Neutrophil (primary cell): ENCODE measurements at regions not wholly inside any gene's neighbourhood (a gene's known extent, or its start where the extent isn't known, plus 50 kb on each side); places are given as distances from the start of the nearest gene placed in this dataset.

ENCODE experiments used
- H3K27ac ChIP-seq: fragments of 200-600 bp; sonication (generic); 2 replicates; pipeline ENCODE4 v1.5.1; 2016; ENCODE audit warnings: mild to moderate bottlenecking, moderate library complexity
- H3K27me3 ChIP-seq: fragments of 200-600 bp; sonication (generic); 2 replicates; pipeline ENCODE4 v1.6.0; 2016; ENCODE audit warnings: mild to moderate bottlenecking
- H3K36me3 ChIP-seq: fragments of 200-600 bp; sonication (generic); 2 replicates; pipeline ENCODE4 v1.5.1; 2017
- H3K4me1 ChIP-seq, 2 experiments: fragments of 200-600 bp in 1 of 2; sonication (generic) in 1 of 2; 1 replicate in 1 of 2; 2 replicates in 1 of 2; pipeline versions ENCODE4 v1.5.1 to v1.6.1; 2013 to 2016; ENCODE audit warnings: low read depth in 1 of 2, low read length in 1 of 2, mild to moderate bottlenecking in 1 of 2, moderate library complexity in 1 of 2; ENCODE audit not compliant: control insufficient read depth in 1 of 2, insufficient read depth in 1 of 2
- H3K4me3 ChIP-seq, 2 experiments: fragments of 200-600 bp in 1 of 2; sonication (generic) in 1 of 2; 1 replicate in 1 of 2; 2 replicates in 1 of 2; pipeline ENCODE4 v1.5.1; 2013 to 2016; ENCODE audit warnings: low read depth in 1 of 2, low read length in 1 of 2, mild to moderate bottlenecking in 1 of 2, moderate library complexity in 1 of 2
- H3K9me3 ChIP-seq: fragments of 200-600 bp; sonication (generic); 2 replicates; pipeline ENCODE4 v1.5.1; 2016
- TF ChIP-seq, protein P1 (sequence below): fragments of 200-600 bp; sonication (generic); IDR thresholded peaks from 2 replicates; pipeline ENCODE4 v1.5.1; 2016; ENCODE audit warnings: antibody characterized with exemption

DNA sequence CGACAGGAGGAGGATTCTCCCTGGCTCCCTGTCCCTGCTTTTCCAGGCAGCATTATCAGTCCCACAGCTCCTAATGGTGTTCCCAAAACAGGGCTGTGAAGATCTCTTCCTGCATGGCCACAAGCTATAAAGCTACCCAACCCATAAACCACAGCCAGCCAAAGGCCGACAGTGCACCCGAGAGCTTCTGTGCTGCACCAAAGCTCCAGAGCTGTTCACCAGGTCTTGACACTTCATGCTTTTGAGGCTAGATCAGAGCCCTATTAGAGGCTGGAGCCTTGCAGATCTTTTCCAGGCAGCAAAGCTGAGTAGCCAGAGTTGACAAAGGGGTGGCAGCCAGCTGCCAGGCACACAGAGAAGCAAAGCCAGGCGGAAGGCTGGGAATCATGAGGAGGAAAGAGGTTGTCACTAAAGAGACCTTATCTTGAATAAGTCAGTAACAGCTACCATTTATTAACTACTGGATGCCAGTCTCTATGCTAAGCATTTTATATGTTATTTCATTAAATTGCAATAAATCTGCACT is 180.4 kb downstream of the KATNAL1 start:
- no peak overlapping the region for H3K4me3 ChIP-seq
- H3K4me1 ChIP-seq, result no peaks in the 10 kb centered on the region
- TF ChIP-seq, protein P1, sequence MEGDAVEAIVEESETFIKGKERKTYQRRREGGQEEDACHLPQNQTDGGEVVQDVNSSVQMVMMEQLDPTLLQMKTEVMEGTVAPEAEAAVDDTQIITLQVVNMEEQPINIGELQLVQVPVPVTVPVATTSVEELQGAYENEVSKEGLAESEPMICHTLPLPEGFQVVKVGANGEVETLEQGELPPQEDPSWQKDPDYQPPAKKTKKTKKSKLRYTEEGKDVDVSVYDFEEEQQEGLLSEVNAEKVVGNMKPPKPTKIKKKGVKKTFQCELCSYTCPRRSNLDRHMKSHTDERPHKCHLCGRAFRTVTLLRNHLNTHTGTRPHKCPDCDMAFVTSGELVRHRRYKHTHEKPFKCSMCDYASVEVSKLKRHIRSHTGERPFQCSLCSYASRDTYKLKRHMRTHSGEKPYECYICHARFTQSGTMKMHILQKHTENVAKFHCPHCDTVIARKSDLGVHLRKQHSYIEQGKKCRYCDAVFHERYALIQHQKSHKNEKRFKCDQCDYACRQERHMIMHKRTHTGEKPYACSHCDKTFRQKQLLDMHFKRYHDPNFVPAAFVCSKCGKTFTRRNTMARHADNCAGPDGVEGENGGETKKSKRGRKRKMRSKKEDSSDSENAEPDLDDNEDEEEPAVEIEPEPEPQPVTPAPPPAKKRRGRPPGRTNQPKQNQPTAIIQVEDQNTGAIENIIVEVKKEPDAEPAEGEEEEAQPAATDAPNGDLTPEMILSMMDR, result no peak
- no peaks in the 10 kb centered on the region for H3K27me3 ChIP-seq
- H3K36me3 ChIP-seq, result no peaks in the 10 kb centered on the region
- H3K9me3 ChIP-seq, result no peaks in the 10 kb centered on the region
- no peak overlapping the region for H3K27ac ChIP-seq

GRCh38 chr13:30125422-30126073 is 181.8 kb downstream of the KATNAL1 start:
- Histone ChIP-seq H3K36me3 (no peaks in the 10 kb centered on the region), H3K4me3 (no peak overlapping the region), H3K27me3 (no peaks in the 10 kb centered on the region), H3K4me1 (no peaks in the 10 kb centered on the region), H3K27ac (no peak overlapping the region), H3K9me3 (no peaks in the 10 kb centered on the region)
- TF ChIP-seq, protein P1, result no peak

DNA sequence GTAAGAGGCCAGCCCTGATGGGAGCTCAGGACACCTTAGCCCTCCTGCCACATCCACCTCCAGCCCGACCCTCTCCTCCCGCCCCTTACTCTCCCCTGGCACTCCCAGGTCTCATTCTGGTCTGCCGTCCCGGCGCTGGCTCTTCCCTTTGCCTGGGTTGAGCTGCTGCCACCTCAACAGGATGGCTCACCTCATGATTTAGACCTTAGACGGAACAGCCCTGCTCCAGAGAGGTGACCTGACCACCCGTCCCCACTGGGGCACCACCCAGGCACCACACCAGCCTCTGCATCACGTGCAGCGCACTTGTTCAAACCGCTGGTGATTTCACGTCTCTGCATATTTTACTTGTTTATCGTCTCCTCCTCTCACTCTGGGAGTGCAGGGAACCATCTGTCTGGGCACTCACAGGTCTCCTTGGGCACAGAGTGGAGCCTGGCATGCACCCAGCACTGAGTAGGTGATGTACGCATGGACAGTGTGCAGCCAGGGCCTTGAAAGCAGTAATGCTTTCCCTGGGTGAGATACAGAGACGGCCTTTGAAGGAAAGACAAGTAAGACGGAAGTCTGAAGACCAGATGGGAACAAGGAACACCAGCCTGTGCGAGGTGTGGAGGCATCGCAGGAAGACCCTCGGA is 183.1 kb downstream of the KATNAL1 start:
- Histone ChIP-seq H3K4me1 (no peaks in the 10 kb centered on the region), H3K4me3 (no peak overlapping the region), H3K36me3 (no peaks in the 10 kb centered on the region), H3K27me3 (peaks cover 10% of the 10 kb centered on the region), H3K9me3 (no peaks in the 10 kb centered on the region), H3K27ac (no peak overlapping the region)
- TF ChIP-seq, protein P1, result no peak

GRCh38 chr13:30123575-30123974 is 183.8 kb downstream of the KATNAL1 start:
- H3K36me3 ChIP-seq, result no peaks in the 10 kb centered on the region
- H3K9me3 ChIP-seq, result no peaks in the 10 kb centered on the region
- no peak overlapping the region for H3K27ac ChIP-seq
- H3K27me3 ChIP-seq, result peaks cover 15% of the 10 kb centered on the region
- TF ChIP-seq, protein P1, result no peak
- no peaks in the 10 kb centered on the region for H3K4me1 ChIP-seq
- H3K4me3 ChIP-seq, result no peak overlapping the region

DNA sequence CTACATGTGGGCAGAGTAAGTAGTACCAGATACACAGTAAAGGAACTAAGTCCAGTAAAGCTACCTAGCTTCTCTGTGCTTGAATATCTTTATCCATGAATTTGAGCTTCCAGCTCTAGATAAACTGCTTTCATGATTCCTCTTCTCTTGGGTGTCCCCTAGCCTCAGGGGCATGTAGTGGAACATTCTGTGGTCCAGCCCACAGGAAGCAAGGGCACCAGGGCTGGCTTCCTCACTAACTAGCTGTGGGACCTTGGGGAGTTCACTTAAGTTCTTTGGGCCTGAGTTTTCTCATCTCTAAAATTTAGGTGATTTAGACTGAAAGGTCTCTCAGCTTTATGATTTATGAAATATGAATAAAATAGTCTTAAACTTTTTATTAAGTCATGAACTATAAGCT is 185.7 kb downstream of the KATNAL1 start:
- Histone ChIP-seq H3K4me1 (no peaks in the 10 kb centered on the region), H3K27ac (no peak overlapping the region), H3K4me3 (no peak overlapping the region), H3K36me3 (no peaks in the 10 kb centered on the region), H3K27me3 (peaks cover 15% of the 10 kb centered on the region), H3K9me3 (no peaks in the 10 kb centered on the region)
- TF ChIP-seq, protein P1, result no peak
